HFFc6 (cell line): ENCODE measurements at regions not wholly inside any gene's neighbourhood (a gene's known extent, or its start where the extent isn't known, plus 50 kb on each side); places are given as distances from the start of the nearest gene placed in this dataset.

Source experiments
- DNase-seq: peaks from one replicate; pipeline ENCODE4 v3.0.0-alpha.2; 2018
- H3K27ac Mint-ChIP-seq: 2 replicates; pipeline ENCODE4 v1.8.0; 2020; ENCODE audit warnings: mild to moderate bottlenecking, mixed read lengths
- H3K27me3 Mint-ChIP-seq: 2 replicates; pipeline ENCODE4 v1.8.0; 2021; ENCODE audit warnings: mild to moderate bottlenecking, moderate library complexity, mixed read lengths; ENCODE audit not compliant: insufficient read depth
- H3K36me3 Mint-ChIP-seq: 2 replicates; pipeline ENCODE4 v1.8.0; 2021; ENCODE audit warnings: low read depth, mixed read lengths
- H3K4me1 Mint-ChIP-seq: 2 replicates; pipeline ENCODE4 v1.8.0; 2020; ENCODE audit warnings: low read depth, mixed read lengths
- H3K4me3 Mint-ChIP-seq: 2 replicates; pipeline ENCODE4 v1.8.0; 2020; ENCODE audit warnings: mild to moderate bottlenecking, moderate library complexity, mixed read lengths
- H3K9me3 Mint-ChIP-seq: 2 replicates; pipeline ENCODE4 v1.8.0; 2020; ENCODE audit warnings: mild to moderate bottlenecking, mixed read lengths
- CTCF ChIP-seq: fragments of 200-600 bp; sonication (generic); IDR thresholded peaks from 2 replicates; pipeline ENCODE4 v1.5.0; 2021; ENCODE audit warnings: antibody characterized with exemption, mild to moderate bottlenecking

GRCh38 chr10:33066558-33067236 lies 108.7 kb upstream of the ITGB1 start:
- Mint-ChIP-seq H3K27ac (peak overlapping the region; percentile 2; the same call in 1 of the 2 replicates), H3K27me3 (peaks cover 41% of the 10 kb centered on the region), H3K4me3 (no peak overlapping the region), H3K36me3 (no peaks in the 10 kb centered on the region), H3K4me1 (peaks cover 16% of the 10 kb centered on the region), H3K9me3 (no peaks in the 10 kb centered on the region)
- peak; percentile 82 for DNase-seq
- TF ChIP-seq CTCF, result peak; percentile 71

- Mint-ChIP-seq H3K36me3 (no peaks in the 10 kb centered on the region), H3K4me3 (no peak overlapping the region), H3K27ac (no peak overlapping the region), H3K9me3 (no peaks in the 10 kb centered on the region), H3K4me1 (peaks cover 16% of the 10 kb centered on the region), H3K27me3 (peaks cover 30% of the 10 kb centered on the region)
- DNase-seq, result no peak
- no peak for TF ChIP-seq CTCF
Measured at GRCh38 chr10:33065111-33065510, 107.1 kb upstream of the ITGB1 start.

- H3K4me3 Mint-ChIP-seq, result no peak overlapping the region
- peaks cover 29% of the 10 kb centered on the region for H3K27me3 Mint-ChIP-seq
- no peaks in the 10 kb centered on the region for H3K9me3 Mint-ChIP-seq
- no peak for TF ChIP-seq CTCF
- H3K27ac Mint-ChIP-seq, result no peak overlapping the region
- H3K4me1 Mint-ChIP-seq, result peaks cover 16% of the 10 kb centered on the region
- no peaks in the 10 kb centered on the region for H3K36me3 Mint-ChIP-seq
- no peak for DNase-seq
Measured at GRCh38 chr10:33064706-33065105, 106.7 kb upstream of the ITGB1 start.

- Mint-ChIP-seq H3K36me3 (no peaks in the 10 kb centered on the region), H3K9me3 (no peaks in the 10 kb centered on the region), H3K4me1 (peaks cover 30% of the 10 kb centered on the region), H3K27ac (no peak overlapping the region), H3K4me3 (no peak overlapping the region), H3K27me3 (peaks cover 12% of the 10 kb centered on the region)
- no peak for TF ChIP-seq CTCF
- no peak for DNase-seq
Measured at GRCh38 chr10:33057620-33058019, 99.6 kb upstream of the ITGB1 start.

- Mint-ChIP-seq H3K36me3 (no peaks in the 10 kb centered on the region), H3K4me1 (peaks cover 32% of the 10 kb centered on the region), H3K4me3 (no peak overlapping the region), H3K9me3 (no peaks in the 10 kb centered on the region), H3K27ac (no peak overlapping the region), H3K27me3 (peaks cover 10% of the 10 kb centered on the region)
- no peak for TF ChIP-seq CTCF
- no peak for DNase-seq
Measured at GRCh38 chr10:33056828-33057596, 99.0 kb upstream of the ITGB1 start.
